Astrocyte (in vitro differentiated cells and primary cell): ENCODE measurements at regions not wholly inside any gene's neighbourhood (a gene's known extent, or its start where the extent isn't known, plus 50 kb on each side); places are given as distances from the start of the nearest gene placed in this dataset.

Source experiments
- DNase-seq: peaks from one replicate; pipeline ENCODE4 v3.0.0-alpha.2; 2010; ENCODE audit warnings: low read depth
- FAIRE-seq: peaks from 2 replicates; lab custom pipeline; 2011; peaks lifted over from hg19 to GRCh38; lab: Jason Lieb, UNC
- H2AFZ ChIP-seq: 2 replicates; pipeline ENCODE4 v1.6.0; 2012; ENCODE audit warnings: low read depth, low read length, inconsistent platforms
- H3K27ac ChIP-seq: 2 replicates; pipeline ENCODE4 v1.5.1; 2011; ENCODE audit warnings: low read depth, low read length, inconsistent platforms
- H3K27me3 ChIP-seq: 2 replicates; pipeline ENCODE4 v1.6.0; 2011; ENCODE audit warnings: low read length, inconsistent platforms; ENCODE audit not compliant: insufficient read depth
- H3K36me3 ChIP-seq: 2 replicates; pipeline ENCODE4 v1.5.1; 2011; ENCODE audit warnings: low read length, inconsistent platforms; ENCODE audit not compliant: insufficient read depth
- H3K4me1 ChIP-seq: 2 replicates; pipeline ENCODE4 v1.5.1; 2011; ENCODE audit warnings: low read length, inconsistent platforms; ENCODE audit not compliant: insufficient read depth
- H3K4me2 ChIP-seq: 2 replicates; pipeline ENCODE4 v1.6.0; 2012; ENCODE audit warnings: low read length, inconsistent platforms
- H3K4me3 ChIP-seq: 2 replicates; pipeline ENCODE4 v1.5.1; 2011; ENCODE audit warnings: low read depth, mild to moderate bottlenecking, low read length, inconsistent platforms; ENCODE audit not compliant: insufficient read depth
- H3K79me2 ChIP-seq: 2 replicates; pipeline ENCODE4 v1.6.0; 2012; ENCODE audit warnings: mild to moderate bottlenecking, low read length, inconsistent platforms; ENCODE audit not compliant: insufficient read depth
- H3K9ac ChIP-seq: 2 replicates; pipeline ENCODE4 v1.6.0; 2012; ENCODE audit warnings: mild to moderate bottlenecking, low read length, inconsistent platforms
- H3K9me3 ChIP-seq: 2 replicates; pipeline ENCODE4 v1.5.1; 2012; ENCODE audit warnings: low read depth, mild to moderate bottlenecking, low read length, inconsistent platforms; ENCODE audit not compliant: insufficient read depth
- H4K20me1 ChIP-seq: 2 replicates; pipeline ENCODE4 v1.6.0; 2012; ENCODE audit warnings: low read length, inconsistent platforms; ENCODE audit not compliant: insufficient read depth
- H3K27ac Mint-ChIP-seq: one replicate; pipeline ENCODE4 v1.8.0; 2021; ENCODE audit warnings: mild to moderate bottlenecking, mixed read lengths; ENCODE audit not compliant: unreplicated experiment
- H3K27me3 Mint-ChIP-seq: one replicate; pipeline ENCODE4 v1.8.0; 2021; ENCODE audit warnings: low read depth, mixed read lengths; ENCODE audit not compliant: unreplicated experiment
- H3K36me3 Mint-ChIP-seq: one replicate; pipeline ENCODE4 v1.8.0; 2021; ENCODE audit warnings: low read depth, mixed read lengths; ENCODE audit not compliant: unreplicated experiment
- H3K4me1 Mint-ChIP-seq: one replicate; pipeline ENCODE4 v1.8.0; 2021; ENCODE audit warnings: low read depth, mixed read lengths; ENCODE audit not compliant: unreplicated experiment
- H3K4me3 Mint-ChIP-seq: one replicate; pipeline ENCODE4 v1.8.0; 2021; ENCODE audit warnings: mild to moderate bottlenecking, moderate library complexity, mixed read lengths; ENCODE audit not compliant: unreplicated experiment
- H3K9me3 Mint-ChIP-seq: one replicate; pipeline ENCODE4 v1.8.0; 2021; ENCODE audit warnings: mild to moderate bottlenecking, mixed read lengths; ENCODE audit not compliant: unreplicated experiment
- EZH2 ChIP-seq: IDR thresholded peaks from 2 replicates; pipeline ENCODE4 v1.6.1; 2012; ENCODE audit warnings: mild to moderate bottlenecking, low read length, inconsistent platforms; ENCODE audit not compliant: insufficient read depth
- TF ChIP-seq, protein P1 (sequence below): IDR thresholded peaks from 2 replicates; pipeline ENCODE4 v1.5.1; 2011; ENCODE audit warnings: low read depth, mild to moderate bottlenecking, inconsistent platforms, low read length, moderate library complexity; ENCODE audit not compliant: insufficient read depth

DNA sequence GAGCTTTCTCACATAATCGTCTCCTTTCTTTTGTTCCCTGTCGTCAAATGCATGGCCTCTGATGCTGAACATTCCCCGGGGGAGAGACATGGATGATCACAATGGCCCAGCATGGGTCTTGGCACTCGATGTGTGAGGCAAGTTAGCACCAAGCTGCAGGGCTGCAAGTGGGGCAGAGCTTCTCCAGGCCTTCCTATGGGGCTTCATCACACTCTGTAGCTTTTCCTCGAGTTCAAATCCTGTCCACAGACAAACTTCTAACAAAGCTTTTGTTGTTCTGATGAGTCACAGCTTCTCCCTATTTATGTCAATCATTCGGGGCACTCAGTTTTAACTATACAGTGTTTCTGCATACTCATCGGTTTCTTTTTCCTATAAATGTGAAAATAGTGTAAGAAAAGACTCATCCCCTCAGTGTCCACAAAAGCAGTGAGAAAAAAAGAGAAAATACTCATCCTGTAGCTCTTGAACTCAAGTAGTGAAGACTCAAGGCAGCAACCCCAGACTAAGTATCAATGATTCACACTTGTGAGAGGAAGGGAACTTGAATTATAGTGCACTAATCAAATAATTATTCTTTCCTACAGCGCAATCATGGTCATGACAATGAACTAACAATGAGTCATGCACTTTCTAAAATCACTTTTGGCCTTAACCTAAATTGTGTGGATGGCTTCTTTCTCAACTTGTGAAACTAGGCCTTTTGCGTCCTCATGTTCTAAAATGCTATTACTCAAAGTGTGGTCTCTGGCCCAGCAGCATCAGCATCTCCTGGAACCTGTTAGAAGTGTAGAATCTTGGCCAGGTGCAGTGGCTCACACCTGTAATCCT, 68.4 kb upstream of the NOX3 start:
- Mint-ChIP-seq H3K4me1 (peaks cover 22% of the 10 kb centered on the region), H3K4me3 (no peak overlapping the region), H3K36me3 (no peaks in the 10 kb centered on the region), H3K9me3 (no peaks in the 10 kb centered on the region), H3K27ac (peak overlapping the region; percentile 30), H3K27me3 (no peaks in the 10 kb centered on the region)
- H3K4me2 ChIP-seq: peak overlapping the region; percentile 24
- H4K20me1 ChIP-seq: no peaks in the 10 kb centered on the region
- no peak for TF ChIP-seq EZH2
- TF ChIP-seq, protein P1, sequence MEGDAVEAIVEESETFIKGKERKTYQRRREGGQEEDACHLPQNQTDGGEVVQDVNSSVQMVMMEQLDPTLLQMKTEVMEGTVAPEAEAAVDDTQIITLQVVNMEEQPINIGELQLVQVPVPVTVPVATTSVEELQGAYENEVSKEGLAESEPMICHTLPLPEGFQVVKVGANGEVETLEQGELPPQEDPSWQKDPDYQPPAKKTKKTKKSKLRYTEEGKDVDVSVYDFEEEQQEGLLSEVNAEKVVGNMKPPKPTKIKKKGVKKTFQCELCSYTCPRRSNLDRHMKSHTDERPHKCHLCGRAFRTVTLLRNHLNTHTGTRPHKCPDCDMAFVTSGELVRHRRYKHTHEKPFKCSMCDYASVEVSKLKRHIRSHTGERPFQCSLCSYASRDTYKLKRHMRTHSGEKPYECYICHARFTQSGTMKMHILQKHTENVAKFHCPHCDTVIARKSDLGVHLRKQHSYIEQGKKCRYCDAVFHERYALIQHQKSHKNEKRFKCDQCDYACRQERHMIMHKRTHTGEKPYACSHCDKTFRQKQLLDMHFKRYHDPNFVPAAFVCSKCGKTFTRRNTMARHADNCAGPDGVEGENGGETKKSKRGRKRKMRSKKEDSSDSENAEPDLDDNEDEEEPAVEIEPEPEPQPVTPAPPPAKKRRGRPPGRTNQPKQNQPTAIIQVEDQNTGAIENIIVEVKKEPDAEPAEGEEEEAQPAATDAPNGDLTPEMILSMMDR: no peak
- peak overlapping the region; percentile 33 for H3K27ac ChIP-seq
- DNase-seq (peak; percentile 88), FAIRE-seq (peak; percentile 39)
- H3K36me3 ChIP-seq: no peaks in the 10 kb centered on the region
- no peak overlapping the region for H2AFZ ChIP-seq
- H3K9me3 ChIP-seq: no peaks in the 10 kb centered on the region
- no peaks in the 10 kb centered on the region for H3K27me3 ChIP-seq
- no peaks in the 10 kb centered on the region for H3K79me2 ChIP-seq
- no peak overlapping the region for H3K4me3 ChIP-seq
- H3K4me1 ChIP-seq: no peaks in the 10 kb centered on the region
- H3K9ac ChIP-seq: no peak overlapping the region

DNA sequence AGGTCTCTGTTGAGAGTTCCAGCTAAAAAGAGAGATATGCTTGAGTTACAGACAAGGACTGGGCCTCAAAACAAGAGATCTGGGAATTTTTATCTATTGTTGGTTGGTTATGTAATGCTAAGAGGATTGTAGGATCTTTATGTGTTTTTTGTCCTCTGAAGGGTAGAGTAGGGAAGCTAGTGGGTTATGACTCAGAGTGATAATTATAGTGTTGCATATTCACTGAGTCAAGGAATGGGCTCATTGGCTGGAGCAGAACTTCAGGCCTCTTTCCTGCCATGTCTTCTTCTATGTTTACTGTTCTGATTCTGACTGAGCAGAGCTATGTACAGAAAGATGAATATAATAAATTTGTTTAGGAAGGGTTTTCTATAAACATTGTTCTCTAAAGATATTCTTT, 66.1 kb upstream of the NOX3 start:
- no peaks in the 10 kb centered on the region for H3K79me2 ChIP-seq
- H4K20me1 ChIP-seq: no peaks in the 10 kb centered on the region
- Mint-ChIP-seq H3K36me3 (no peaks in the 10 kb centered on the region), H3K9me3 (no peaks in the 10 kb centered on the region), H3K4me3 (no peak overlapping the region), H3K27ac (no peak overlapping the region), H3K27me3 (no peaks in the 10 kb centered on the region), H3K4me1 (peaks cover 16% of the 10 kb centered on the region)
- H3K36me3 ChIP-seq: no peaks in the 10 kb centered on the region
- no peak overlapping the region for H3K9ac ChIP-seq
- DNase-seq: peak; percentile 6
- H2AFZ ChIP-seq: no peak overlapping the region
- no peaks in the 10 kb centered on the region for H3K9me3 ChIP-seq
- H3K4me3 ChIP-seq: no peak overlapping the region
- no peak overlapping the region for H3K27ac ChIP-seq
- H3K4me1 ChIP-seq: no peaks in the 10 kb centered on the region
- TF ChIP-seq, protein P1: no peak
- TF ChIP-seq EZH2: no peak
- H3K4me2 ChIP-seq: no peak overlapping the region
- no peak for FAIRE-seq
- no peaks in the 10 kb centered on the region for H3K27me3 ChIP-seq

DNA sequence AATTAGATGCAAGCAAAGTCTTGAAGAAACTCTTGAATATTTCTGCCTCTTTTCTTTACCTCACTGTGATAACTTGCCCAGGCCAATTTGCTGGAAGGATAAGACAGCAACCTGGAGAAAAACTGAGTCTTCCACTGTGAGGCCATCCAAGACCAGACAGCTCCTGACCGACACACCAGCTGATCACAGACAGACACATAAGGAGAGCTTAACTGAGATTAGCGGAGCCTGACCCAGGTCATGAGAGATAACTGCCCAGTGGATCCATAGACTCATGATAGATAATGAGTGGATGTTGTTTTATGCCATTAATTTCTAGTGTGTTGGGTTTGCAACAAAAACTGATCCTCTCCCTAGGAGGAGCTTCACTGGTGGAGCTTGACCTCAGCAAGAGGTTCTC, 64.4 kb upstream of the NOX3 start:
- Histone ChIP-seq H3K4me3 (no peak overlapping the region), H3K27me3 (no peaks in the 10 kb centered on the region), H3K4me1 (no peaks in the 10 kb centered on the region), H2AFZ (no peak overlapping the region), H3K36me3 (no peaks in the 10 kb centered on the region), H3K79me2 (no peaks in the 10 kb centered on the region), H3K27ac (no peak overlapping the region), H3K4me2 (no peak overlapping the region), H4K20me1 (no peaks in the 10 kb centered on the region), H3K9me3 (no peaks in the 10 kb centered on the region), H3K9ac (no peak overlapping the region)
- DNase-seq: no peak
- no peak for FAIRE-seq
- TF ChIP-seq EZH2: no peak
- TF ChIP-seq, protein P1: no peak
- no peaks in the 10 kb centered on the region for H3K27me3 Mint-ChIP-seq
- H3K9me3 Mint-ChIP-seq: no peaks in the 10 kb centered on the region
- no peak overlapping the region for H3K27ac Mint-ChIP-seq
- H3K4me1 Mint-ChIP-seq: peaks cover 16% of the 10 kb centered on the region
- no peak overlapping the region for H3K4me3 Mint-ChIP-seq
- no peaks in the 10 kb centered on the region for H3K36me3 Mint-ChIP-seq
